HCT116 (cell line): ENCODE measurements at regions not wholly inside any gene's neighbourhood (a gene's known extent, or its start where the extent isn't known, plus 50 kb on each side); places are given as distances from the start of the nearest gene placed in this dataset.
A peak's percentile ranks its signal among the peaks of the same experiment; 100 is the strongest.
"Not testable (repeated sequence)": the region's sequence is repeated elsewhere in the genome, so short reads cannot be mapped to it uniquely, and the experiment has no call there.

Source experiments
- ATAC-seq: fragments of 200-7000 bp; cut with Tn5 transposase; 2 replicates; pipeline ENCODE4 v1.9.1; 2020; ENCODE audit warnings: mild to moderate bottlenecking, moderate library complexity
- BruUV-seq: library from RNA; stranded (reverse); fragments of 400-500 nt; replicated peaks from 2 replicates; lab custom pipeline; 2021; lab: Mats Ljungman, UMichigan
- CTCF ChIA-PET: fragments of 300-600 bp; sonication (Branson Sonifier 250); formaldehyde crosslinking; loops from one replicate; lab custom pipeline; 2021; ENCODE audit warnings: antibody characterized with exemption; lab: Charles Lee
- POLR2A ChIA-PET: fragments of 300-600, 350-600 bp; sonication (Branson Sonifier 250); formaldehyde crosslinking; loops from one replicate; lab custom pipeline; 2021; ENCODE audit warnings: antibody characterized with exemption; lab: Charles Lee
- RAD21 ChIA-PET, 2 experiments: fragments of 300-600 bp; sonication (Branson Sonifier 250); formaldehyde crosslinking; loops; one replicate each; lab custom pipeline; 2023; ENCODE audit warnings: low total read pairs in 2 of 2; ENCODE audit not compliant: uncharacterized antibody in 2 of 2, unreplicated experiment in 2 of 2, low non-redundant PET in 1 of 2; lab: Charles Lee
- DNase-seq: peaks from one replicate; pipeline ENCODE4 v3.0.0-alpha.2; 2010; ENCODE audit warnings: low read depth, low spot score
- H2AFZ ChIP-seq: fragments of 200-600 bp; shearing (Covaris generic), sonication (generic); 2 replicates; pipeline ENCODE4 v1.6.1; 2017; ENCODE audit warnings: low read depth, mixed run types, mixed read lengths, antibody characterized with exemption, low read length; ENCODE audit not compliant: poor library complexity, severe bottlenecking
- H3K27ac ChIP-seq: 2 replicates; pipeline ENCODE4 v1.5.1; 2012; ENCODE audit warnings: low read depth, low read length
- H3K27me3 ChIP-seq: fragments of 200-600 bp; sonication (generic); 2 replicates; pipeline ENCODE4 v1.6.1; 2016; ENCODE audit warnings: mixed run types, low read length, mixed read lengths; ENCODE audit not compliant: insufficient read depth
- H3K36me3 ChIP-seq, 2 experiments: fragments of 200-500 bp in 1 of 2; fragments of 200-600 bp in 1 of 2; sonication (Bioruptor generic) in 1 of 2; sonication (generic) in 1 of 2; 2 replicates each; pipeline versions ENCODE4 v1.5.1 to v1.6.1; 2014 to 2016; ENCODE audit warnings: low read length in 2 of 2, inconsistent platforms in 1 of 2, mixed read lengths in 1 of 2, mixed run types in 1 of 2; ENCODE audit not compliant: insufficient read depth in 2 of 2, control insufficient read depth in 1 of 2
- H3K4me1 ChIP-seq, 2 experiments: fragments of 200-600 bp in 1 of 2; sonication (generic) in 1 of 2; 2 replicates each; pipeline versions ENCODE4 v1.5.1 to v1.6.1; 2012 to 2017; ENCODE audit warnings: low read length in 2 of 2, inconsistent platforms in 1 of 2, mild to moderate bottlenecking in 1 of 2, mixed read lengths in 1 of 2, mixed run types in 1 of 2, moderate library complexity in 1 of 2; ENCODE audit not compliant: insufficient read depth in 2 of 2, control insufficient read depth in 1 of 2
- H3K4me2 ChIP-seq: fragments of 200-600 bp; sonication (generic); 2 replicates; pipeline ENCODE4 v1.6.1; 2017; ENCODE audit warnings: mixed run types, low read length, mixed read lengths
- H3K4me3 ChIP-seq, 2 experiments: fragments of 200-600 bp in 1 of 2; sonication (generic) in 1 of 2; replicated peaks in 1 of 2; 2 replicates each; pipeline ENCODE4 v1.5.1; 2011 to 2016; ENCODE audit warnings: low read length in 2 of 2, control low read depth in 1 of 2, low read depth in 1 of 2, mild to moderate bottlenecking in 1 of 2, mixed read lengths in 1 of 2, mixed run types in 1 of 2
- H3K79me2 ChIP-seq: fragments of 200-600 bp; sonication (generic); 2 replicates; pipeline ENCODE4 v1.6.1; 2017; ENCODE audit warnings: mild to moderate bottlenecking, mixed run types, low read length, moderate library complexity, mixed read lengths; ENCODE audit not compliant: insufficient read depth
- H3K9ac ChIP-seq: fragments of 200-600 bp; sonication (generic); 2 replicates; pipeline ENCODE4 v1.6.1; 2016; ENCODE audit warnings: low read length, mixed read lengths
- H3K9me2 ChIP-seq: fragments of 200-600 bp; sonication (generic), shearing (Covaris generic); 2 replicates; pipeline ENCODE4 v1.6.1; 2017; ENCODE audit warnings: mixed run types, mild to moderate bottlenecking, moderate library complexity; ENCODE audit not compliant: insufficient read depth
- H3K9me3 ChIP-seq, 2 experiments: fragments of 200-500 bp in 1 of 2; fragments of 200-600 bp in 1 of 2; sonication (Bioruptor generic) in 1 of 2; sonication (generic) in 1 of 2; 2 replicates each; pipeline ENCODE4 v1.6.1; 2014 to 2017; ENCODE audit warnings: low read length in 2 of 2, mixed read lengths in 2 of 2, inconsistent platforms in 1 of 2, low read depth in 1 of 2, mild to moderate bottlenecking in 1 of 2, mixed run types in 1 of 2, moderate library complexity in 1 of 2; ENCODE audit not compliant: control insufficient read depth in 1 of 2, insufficient read depth in 1 of 2
- H4K20me1 ChIP-seq: fragments of 200-600 bp; sonication (generic), shearing (Covaris generic); 2 replicates; pipeline ENCODE4 v1.6.1; 2017; ENCODE audit warnings: mixed run types, mild to moderate bottlenecking, moderate library complexity; ENCODE audit not compliant: insufficient read depth
- RAD21 ChIP-seq: IDR thresholded peaks from 2 replicates; pipeline ENCODE4 v1.6.1; 2012; ENCODE audit warnings: low read depth, mild to moderate bottlenecking
- intact Hi-C: fragments of 100-400 bp; cut with micrococcal nuclease; formaldehyde crosslinking; loops from 2 replicates; pipeline ENCODE4 v1.10.0; 2022
- TF ChIP-seq, protein P1 (sequence below), 3 experiments: fragments of 200-600 bp in 1 of 3; sonication (generic) in 1 of 3; IDR thresholded peaks in 2 of 3; conservative IDR thresholded peaks in 1 of 3; 2 replicates each; pipeline ENCODE4 v1.5.1; 2012 to 2017; ENCODE audit warnings: low read depth in 2 of 3, low read length in 2 of 3, antibody characterized with exemption in 1 of 3, borderline replicate concordance in 1 of 3, control low read depth in 1 of 3, mild to moderate bottlenecking in 1 of 3, mixed read lengths in 1 of 3, mixed run types in 1 of 3, moderate library complexity in 1 of 3; ENCODE audit not compliant: insufficient read depth in 1 of 3

DNA sequence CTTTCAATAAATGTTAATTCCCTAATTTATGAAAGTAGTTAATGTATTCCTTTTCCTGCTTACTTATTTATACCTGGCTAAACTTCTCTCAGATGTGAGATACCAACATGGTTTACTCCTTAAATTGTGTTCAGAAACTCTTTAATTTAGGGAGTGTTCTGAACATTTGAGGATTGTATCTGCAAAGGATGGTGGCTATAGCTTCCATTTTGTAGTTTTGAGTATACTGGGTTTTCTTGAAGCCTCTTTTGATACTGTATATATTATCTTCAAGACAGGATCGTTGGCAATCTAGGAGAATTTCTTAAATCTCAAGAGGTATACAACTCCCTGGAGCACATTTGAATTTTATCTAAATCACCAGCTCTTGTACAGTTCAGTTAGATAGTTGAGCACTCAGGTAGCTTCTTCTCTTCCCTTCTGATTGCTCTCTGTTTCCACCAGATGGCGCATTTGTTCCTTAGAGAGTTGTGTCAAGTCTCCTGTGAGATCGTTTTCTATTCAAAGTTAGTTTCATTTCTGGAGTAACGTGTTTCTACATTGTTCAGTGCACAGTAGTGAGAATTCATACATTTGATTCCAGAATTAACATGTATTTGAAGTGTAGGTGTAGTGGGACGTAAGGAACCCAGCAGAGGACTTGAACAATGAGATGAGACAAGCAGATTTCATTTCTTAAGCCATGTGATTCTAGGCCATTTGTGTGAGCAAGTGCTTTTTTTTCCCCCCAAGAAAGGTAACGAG lies 63.2 kb upstream of the GARIN1A start:
- H3K27me3 ChIP-seq, H3K9me3 ChIP-seq, H4K20me1 ChIP-seq, H3K9me2 ChIP-seq, H3K79me2 ChIP-seq, BruUV-seq, H2AFZ ChIP-seq, DNase-seq, POLR2A ChIA-PET, H3K36me3 ChIP-seq, H3K27ac ChIP-seq, H3K4me1 ChIP-seq: not testable (repeated sequence)
- ChIA-PET CTCF (interaction anchor here (0.8 to 1.1 kb wide), 5 partner anchors 10 to 483 kb away, joined by 3 to 15 read pairs (median 3); no protein-coding TSS in a partner anchor), RAD21 (interaction anchor here (0.8 to 0.9 kb wide), 2 partner anchors 271 to 272 kb away, joined by 3 to 5 read pairs; no protein-coding TSS in a partner anchor)
- peak overlapping the region; percentile 68 for H3K4me2 ChIP-seq
- peak overlapping the region in 1 of 2 experiments; percentile 40; a peak in 3 of 4 replicates for H3K4me3 ChIP-seq
- peak; percentile 95 for ATAC-seq
- peak overlapping the region; percentile 32; the same call in 1 of the 2 replicates for H3K9ac ChIP-seq
- TF ChIP-seq RAD21: peak; percentile 45
- TF ChIP-seq, protein P1, sequence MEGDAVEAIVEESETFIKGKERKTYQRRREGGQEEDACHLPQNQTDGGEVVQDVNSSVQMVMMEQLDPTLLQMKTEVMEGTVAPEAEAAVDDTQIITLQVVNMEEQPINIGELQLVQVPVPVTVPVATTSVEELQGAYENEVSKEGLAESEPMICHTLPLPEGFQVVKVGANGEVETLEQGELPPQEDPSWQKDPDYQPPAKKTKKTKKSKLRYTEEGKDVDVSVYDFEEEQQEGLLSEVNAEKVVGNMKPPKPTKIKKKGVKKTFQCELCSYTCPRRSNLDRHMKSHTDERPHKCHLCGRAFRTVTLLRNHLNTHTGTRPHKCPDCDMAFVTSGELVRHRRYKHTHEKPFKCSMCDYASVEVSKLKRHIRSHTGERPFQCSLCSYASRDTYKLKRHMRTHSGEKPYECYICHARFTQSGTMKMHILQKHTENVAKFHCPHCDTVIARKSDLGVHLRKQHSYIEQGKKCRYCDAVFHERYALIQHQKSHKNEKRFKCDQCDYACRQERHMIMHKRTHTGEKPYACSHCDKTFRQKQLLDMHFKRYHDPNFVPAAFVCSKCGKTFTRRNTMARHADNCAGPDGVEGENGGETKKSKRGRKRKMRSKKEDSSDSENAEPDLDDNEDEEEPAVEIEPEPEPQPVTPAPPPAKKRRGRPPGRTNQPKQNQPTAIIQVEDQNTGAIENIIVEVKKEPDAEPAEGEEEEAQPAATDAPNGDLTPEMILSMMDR (IDR thresholded peaks at IDR 0.05 in 2 of 3, conservative IDR thresholded peaks at IDR 0.05 in 1 of 3; ENCODE audit: borderline replicate concordance in 1 of 3, insufficient read depth in 1 of 3, low read depth in 2 of 3, low read length in 2 of 3): peak; percentile 28 to 56 (median 35); a peak in 4 of 6 replicates
- intact Hi-C loops: loop anchor here (2.0 kb wide), 1 partner anchor 272 kb away; no protein-coding TSS in a partner anchor

DNA sequence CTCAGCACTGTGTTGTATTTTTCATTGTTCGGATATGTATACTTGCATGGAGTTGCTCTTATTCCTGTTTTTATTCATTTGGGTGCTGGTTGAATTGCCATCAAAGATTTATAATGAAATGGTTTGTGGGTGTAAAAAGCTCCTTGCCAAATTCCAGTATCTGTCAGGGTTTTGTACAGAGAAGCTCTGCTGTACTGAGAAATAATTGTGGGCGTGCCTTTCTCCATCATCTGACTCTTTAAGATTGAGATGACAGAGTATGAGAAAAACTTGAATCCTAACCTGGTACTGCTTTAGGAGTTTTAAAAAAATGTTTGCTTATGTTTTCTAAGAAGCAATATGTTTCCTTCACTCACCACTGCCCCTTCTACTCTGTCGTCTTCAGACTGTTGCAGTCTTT lies 58.7 kb upstream of the GARIN1A start:
- H3K9me3 ChIP-seq, H3K4me2 ChIP-seq, RAD21 ChIA-PET, H2AFZ ChIP-seq, POLR2A ChIA-PET, H3K9me2 ChIP-seq, BruUV-seq, H3K36me3 ChIP-seq, H3K79me2 ChIP-seq, CTCF ChIA-PET, H3K4me1 ChIP-seq, H4K20me1 ChIP-seq, H3K27ac ChIP-seq, H3K9ac ChIP-seq, DNase-seq, H3K4me3 ChIP-seq, intact Hi-C loops, ATAC-seq, H3K27me3 ChIP-seq: not testable (repeated sequence)

DNA sequence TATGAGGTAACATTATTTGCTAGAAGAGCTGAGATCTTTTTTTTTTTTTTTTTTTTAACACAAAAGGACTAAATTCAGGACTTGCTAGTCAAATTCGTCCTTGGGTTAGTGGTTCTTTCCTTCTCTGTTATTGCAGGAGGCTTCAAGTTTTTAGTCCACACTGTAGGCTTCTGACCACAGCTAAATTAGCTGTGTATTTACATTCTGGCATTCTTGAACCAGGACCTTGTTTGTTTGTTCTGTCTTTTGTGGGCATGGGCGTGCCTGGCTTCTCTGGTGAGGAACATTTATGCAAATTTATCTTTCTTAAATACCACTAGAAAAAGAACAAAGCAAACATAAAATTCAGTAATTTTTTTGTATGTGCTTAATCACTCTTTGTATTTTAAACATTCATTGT lies 57.3 kb upstream of the GARIN1A start:
- H2AFZ ChIP-seq, H3K4me3 ChIP-seq, BruUV-seq, H3K27ac ChIP-seq, DNase-seq, RAD21 ChIA-PET, H3K9me3 ChIP-seq, H3K9me2 ChIP-seq, ATAC-seq, H3K9ac ChIP-seq, H3K36me3 ChIP-seq, H3K4me2 ChIP-seq, H4K20me1 ChIP-seq, H3K4me1 ChIP-seq, H3K79me2 ChIP-seq, H3K27me3 ChIP-seq, intact Hi-C loops, POLR2A ChIA-PET, CTCF ChIA-PET: not testable (repeated sequence)

DNA sequence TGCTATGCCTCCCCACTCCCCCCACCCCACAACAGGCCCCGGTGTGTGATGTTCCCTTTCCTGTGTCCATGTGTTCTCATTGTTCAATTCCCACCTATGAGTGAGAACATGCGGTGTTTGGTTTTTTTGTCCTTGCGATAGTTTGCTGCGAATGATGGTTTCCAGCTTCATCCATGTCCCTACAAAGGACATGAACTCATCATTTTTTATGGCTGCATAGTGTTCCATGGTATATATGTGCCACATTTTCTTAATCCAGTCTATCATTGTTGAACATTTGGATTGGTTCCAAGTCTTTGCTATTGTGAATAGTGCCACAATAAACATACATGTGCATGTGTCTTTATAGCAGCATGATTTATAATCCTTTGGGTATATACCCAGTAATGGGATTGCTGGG lies 55.3 kb upstream of the GARIN1A start:
- H3K27me3 ChIP-seq, H3K4me2 ChIP-seq, RAD21 ChIA-PET, POLR2A ChIA-PET, H3K4me3 ChIP-seq, H3K36me3 ChIP-seq, H3K4me1 ChIP-seq, H3K9me2 ChIP-seq, H3K27ac ChIP-seq, H3K79me2 ChIP-seq, ATAC-seq, BruUV-seq, H2AFZ ChIP-seq, H4K20me1 ChIP-seq, H3K9me3 ChIP-seq, CTCF ChIA-PET, DNase-seq, H3K9ac ChIP-seq, intact Hi-C loops: not testable (repeated sequence)
